ENCODE measurements at regions not wholly inside any gene's neighbourhood (a gene's known extent, or its start where the extent isn't known, plus 50 kb on each side); places are given as distances from the start of the nearest gene placed in this dataset.
"Not testable (repeated sequence)": the region's sequence is repeated elsewhere in the genome, so short reads cannot be mapped to it uniquely, and the experiment has no call there.

DNA sequence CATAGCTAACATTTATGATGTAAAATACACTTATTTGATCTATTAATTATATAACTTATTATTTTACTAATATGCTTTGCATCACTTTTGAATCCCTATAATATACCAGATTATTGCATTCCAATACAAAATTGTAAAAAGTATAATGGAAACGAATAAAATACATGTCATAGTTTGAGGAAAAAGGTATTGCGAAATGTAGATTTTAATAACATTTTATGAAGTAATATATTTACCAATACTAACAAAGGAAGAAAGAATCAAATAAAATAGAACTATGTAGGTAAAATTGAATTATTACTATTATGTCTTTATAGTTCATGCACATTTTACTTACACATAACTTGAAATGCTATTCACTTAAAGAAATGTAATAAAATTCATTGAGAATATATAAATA, 1300.2 kb downstream of the ADGRL3 start:
- DNase-seq = no peak

DNA sequence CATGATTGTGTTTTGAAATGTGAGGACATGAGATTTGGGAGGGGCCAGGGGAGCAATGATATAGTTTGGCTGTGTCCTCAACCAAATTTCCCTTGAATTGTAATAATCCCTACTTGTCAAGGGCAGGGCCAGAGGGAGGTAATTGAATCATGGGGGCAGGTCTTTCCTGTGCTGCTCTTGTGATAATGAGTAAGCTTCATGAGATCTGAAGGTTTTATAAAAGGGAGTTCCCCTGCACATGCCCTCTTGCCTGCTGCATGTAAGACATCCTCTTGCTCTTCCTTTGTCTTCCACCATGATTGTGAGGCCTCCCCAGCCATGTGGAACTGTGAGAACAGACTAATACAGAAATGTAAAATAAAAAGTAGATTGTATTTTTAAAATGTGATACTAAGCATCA, 1294.9 kb downstream of the ADGRL3 start:
- no peak for DNase-seq

DNA sequence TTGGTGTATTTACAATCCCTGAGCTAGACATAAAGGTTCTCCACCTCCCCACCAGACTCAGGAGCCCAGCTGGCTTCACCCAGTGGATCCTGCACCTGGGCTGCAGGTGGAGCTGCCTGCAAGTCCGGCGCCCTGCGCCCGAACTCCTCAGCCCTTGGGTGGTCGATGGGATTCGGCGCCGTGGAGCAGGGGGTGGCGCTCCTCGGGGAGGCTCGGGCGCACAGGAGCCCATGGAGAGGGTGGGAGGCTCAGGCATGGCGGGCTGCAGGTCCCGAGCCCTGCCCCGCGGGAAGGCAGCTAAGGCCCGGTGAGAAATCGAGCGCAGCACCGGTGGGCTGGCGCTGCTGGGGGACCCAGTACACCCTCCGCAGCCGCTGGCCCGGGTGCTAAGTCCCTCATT, 1291.6 kb downstream of the ADGRL3 start:
- not testable (repeated sequence) for DNase-seq

DNA sequence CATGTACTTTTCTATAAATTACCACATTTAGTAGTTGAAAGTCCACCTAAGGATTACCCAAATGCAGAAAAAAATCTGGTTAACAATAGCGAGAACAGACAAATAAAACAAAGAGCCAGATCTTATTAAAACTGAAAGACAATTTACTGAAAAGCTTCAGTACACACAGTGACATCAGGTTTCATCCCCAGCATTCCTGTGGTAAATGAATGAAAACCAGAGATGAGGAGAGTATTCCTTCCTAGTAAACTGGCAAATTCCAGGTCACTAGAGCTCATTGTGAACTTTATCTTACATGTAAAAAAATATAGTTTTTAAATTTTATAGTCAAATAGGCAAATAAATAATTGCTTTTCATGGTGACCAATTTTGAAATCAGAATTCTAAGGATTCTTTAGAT, 1290.5 kb downstream of the ADGRL3 start:
- DNase-seq = no peak

DNA sequence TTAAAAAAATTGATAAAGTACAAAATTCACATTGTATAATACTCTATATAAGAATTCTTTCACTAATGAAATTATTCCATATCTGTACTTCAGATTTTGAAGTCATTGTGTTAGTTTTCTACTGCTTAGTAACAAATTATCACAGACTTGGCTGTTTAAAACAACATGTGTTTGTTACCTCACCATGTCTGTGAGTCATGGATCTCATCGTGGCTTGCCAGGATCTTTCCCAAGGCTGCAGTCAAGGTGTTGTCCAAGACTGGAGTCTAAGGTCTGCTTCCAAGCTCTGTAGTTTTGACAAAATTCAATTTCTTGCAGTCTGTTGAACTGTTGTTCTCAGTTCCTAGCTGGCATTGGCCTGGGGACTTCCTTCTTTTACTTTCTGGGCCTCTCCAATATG, 1286.9 kb downstream of the ADGRL3 start:
- no peak for DNase-seq

GRCh38 chr4:62484357-62484756, 1284.2 kb downstream of the ADGRL3 start:
- DNase-seq = no peak

- no peak for DNase-seq
Measured at GRCh38 chr4:62482355-62482754, 1282.2 kb downstream of the ADGRL3 start.

DNA sequence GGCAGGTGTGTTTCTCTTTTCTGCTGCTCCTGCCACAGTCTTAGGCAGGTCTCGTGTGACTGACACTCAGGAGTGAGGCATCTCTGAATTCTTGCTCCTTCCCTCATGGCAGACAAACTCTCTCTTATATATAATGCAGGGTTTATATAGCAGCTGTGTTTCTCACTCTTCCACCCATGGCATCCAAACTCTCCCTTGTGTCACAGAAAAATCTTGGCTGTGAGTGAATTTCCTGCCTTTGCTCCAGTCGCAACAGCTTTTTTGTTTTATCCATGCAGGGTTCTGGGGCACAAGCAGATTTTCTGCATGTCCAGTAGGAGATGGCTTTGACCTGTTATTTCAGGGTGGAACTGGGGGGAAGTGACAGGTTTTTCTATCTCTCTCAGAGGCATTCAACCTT, 1275.5 kb downstream of the ADGRL3 start:
- DNase-seq = no peak

- DNase-seq = no peak
Measured at GRCh38 chr4:62474802-62475201, 1274.7 kb downstream of the ADGRL3 start.

- DNase-seq = no peak
Measured at GRCh38 chr4:62471021-62471420, 1270.9 kb downstream of the ADGRL3 start.

GRCh38 chr4:62470421-62470983, 1270.4 kb downstream of the ADGRL3 start:
- DNase-seq = no peak

DNA sequence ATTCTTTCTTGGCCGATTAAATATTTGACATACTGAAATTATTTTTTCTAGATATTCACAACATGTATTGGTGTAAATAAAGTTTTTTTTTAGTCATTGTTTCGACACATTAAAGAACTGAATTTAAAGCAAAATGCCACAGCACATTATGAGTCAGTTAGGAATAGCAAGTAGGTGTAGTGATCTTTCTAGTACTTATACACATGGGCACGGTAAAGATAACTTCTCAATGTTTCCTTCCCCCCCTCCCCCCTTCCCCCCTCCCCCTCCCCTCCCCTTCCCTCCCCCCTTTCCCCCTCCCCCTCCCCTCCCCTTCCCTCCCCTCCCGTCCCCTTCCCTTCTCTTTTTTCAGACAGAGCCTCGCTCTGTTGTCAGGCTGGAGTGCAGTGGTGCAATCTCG, 1269.9 kb downstream of the ADGRL3 start:
- no peak for DNase-seq

DNA sequence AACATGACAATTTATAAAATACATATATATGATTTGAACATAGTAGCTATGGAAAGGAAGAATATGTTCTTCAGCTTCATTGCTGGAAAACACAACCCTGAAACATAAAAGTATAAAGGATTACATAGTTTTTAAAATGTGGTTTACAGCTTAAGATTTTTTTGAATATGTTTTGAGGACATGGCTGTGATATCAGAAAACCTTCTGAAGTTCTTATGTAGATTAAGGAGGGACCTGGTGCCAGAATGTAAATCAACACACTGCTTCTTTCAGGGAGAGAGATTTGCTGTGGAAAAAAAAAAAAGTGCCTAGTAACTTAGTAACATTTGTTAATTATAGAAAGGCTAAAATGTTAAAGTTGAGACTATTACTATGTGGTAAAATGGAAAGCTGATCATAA, 1261.8 kb downstream of the ADGRL3 start:
- DNase-seq = no peak

DNA sequence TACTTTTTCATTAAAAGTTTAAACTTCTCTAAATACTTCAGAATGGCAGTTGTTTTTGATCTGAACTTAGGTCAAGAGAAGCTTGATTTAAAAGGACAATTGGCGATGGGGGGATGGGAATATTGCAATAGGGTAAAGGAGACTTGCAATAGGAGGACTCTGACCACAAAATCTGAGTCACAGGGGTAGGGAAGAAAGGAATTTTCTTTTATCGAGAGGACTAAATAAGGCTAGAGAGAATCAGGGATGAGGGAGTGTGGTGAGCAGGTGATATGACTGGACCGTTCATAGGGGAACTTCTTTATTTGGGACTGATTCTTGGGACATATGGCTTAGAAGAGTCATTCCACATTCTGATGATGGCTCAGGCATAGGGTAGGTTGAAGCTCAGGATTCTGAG, 1260.2 kb downstream of the ADGRL3 start:
- no peak for DNase-seq

DNA sequence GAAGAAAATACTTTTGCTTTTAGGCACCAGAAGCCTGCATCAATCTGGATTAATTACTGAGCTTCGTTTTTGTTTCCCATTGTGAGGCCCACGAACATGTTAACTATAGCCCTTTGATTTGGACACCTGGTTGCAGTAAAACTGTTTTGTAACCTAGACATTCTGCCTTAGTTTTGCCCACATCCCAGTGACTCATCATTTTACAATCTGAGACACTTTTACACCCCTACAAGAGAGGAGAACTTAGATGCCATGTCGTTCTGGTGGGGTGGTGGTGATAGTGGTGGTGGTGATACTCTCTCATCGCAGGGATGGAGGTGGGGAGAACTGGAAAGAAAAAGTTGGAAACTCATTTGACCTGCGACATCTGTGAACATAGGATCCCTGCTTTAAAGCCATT, 1257.2 kb downstream of the ADGRL3 start:
- no peak for DNase-seq

GRCh38 chr4:62455871-62456270, 1255.7 kb downstream of the ADGRL3 start:
- no peak for DNase-seq

DNA sequence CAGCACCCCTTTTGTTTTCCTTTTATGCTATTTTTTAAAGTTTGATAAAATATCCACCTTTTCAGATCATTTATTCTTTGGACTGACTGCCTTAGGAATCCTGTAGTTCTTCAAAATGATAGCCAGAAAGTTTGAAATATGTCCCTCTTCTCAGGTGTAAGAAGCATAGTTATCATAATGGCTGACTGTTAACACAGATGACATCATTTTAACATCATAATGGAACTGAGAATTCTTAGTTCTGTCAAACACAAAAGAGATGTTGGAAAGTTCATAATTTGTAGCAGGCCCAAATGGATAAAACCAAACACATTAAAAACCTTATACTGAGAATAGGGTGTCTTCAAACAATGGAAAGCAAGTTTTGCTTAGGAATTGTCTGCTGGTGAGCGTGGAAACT, 1254.4 kb downstream of the ADGRL3 start:
- DNase-seq = no peak

DNA sequence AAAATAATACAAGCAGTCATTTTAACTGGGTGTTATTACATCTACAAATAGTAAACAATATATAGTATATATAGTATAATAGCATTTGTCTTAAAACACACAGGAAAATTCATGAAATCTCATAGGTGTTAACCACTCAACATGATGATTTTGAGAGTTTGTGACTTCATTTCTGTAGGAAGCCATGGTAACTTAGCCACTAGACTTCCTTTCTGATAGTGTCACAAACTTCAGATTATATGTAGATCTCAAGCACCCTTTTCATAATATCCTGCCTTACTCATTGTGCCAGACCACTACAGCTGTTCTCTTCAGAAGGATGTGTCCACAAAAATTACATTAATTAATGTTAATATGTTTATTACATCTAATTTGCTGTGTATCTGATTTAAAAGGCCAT, 1250.6 kb downstream of the ADGRL3 start:
- no peak for DNase-seq

- DNase-seq = no peak
Measured at GRCh38 chr4:62449538-62449937, 1249.4 kb downstream of the ADGRL3 start.

- DNase-seq = no peak
Measured at GRCh38 chr4:62448911-62449310, 1248.8 kb downstream of the ADGRL3 start.

GRCh38 chr4:62439051-62439450, 1238.9 kb downstream of the ADGRL3 start:
- DNase-seq = no peak

- no peak for DNase-seq
Measured at GRCh38 chr4:62434921-62435320, 1234.8 kb downstream of the ADGRL3 start.

DNA sequence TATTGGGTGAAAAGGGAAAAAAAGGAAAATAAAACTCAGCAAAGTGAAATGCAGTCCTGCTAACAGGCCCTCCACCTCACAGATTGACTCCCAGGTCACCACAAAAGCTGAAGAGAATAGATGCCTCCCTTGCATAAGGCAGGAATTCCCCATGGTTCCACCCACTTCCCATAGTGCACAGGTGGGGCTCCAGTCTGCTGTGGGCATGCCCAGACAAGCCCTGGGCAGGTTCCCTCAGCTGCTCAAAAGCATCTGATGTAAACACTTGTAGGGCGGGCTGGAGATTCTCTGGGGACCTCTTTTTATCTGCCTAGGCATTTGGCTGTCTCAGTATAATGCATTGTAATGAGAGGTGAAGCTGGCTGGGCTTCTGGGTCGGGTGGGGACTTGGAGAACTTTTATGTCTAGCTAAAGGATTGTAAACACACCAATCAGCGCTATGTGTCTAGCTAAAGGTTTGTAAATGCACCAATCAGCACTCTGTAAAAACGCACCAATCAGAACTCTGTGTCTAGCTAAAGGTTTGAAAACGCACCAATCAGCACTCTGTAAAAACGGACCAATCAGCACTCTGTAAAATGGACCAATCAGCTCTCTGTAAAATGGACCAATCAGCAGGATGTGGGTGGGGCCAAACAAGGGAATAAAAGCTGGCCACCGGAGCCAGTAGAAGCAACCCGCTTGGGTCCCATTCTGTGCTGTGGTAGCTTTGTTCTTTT, 1231.5 kb downstream of the ADGRL3 start:
- DNase-seq = not testable (repeated sequence)

- no peak for DNase-seq
Measured at GRCh38 chr4:62429297-62429696, 1229.2 kb downstream of the ADGRL3 start.

GRCh38 chr4:62415256-62415655, 1215.1 kb downstream of the ADGRL3 start:
- no peak for DNase-seq

Measured in NCI-H524 treated with DMSO at 0.1 percent for 48 hours (cell line).